ENCODE measurements at regions not wholly inside any gene's neighbourhood (a gene's known extent, or its start where the extent isn't known, plus 50 kb on each side); places are given as distances from the start of the nearest gene placed in this dataset.

DNA sequence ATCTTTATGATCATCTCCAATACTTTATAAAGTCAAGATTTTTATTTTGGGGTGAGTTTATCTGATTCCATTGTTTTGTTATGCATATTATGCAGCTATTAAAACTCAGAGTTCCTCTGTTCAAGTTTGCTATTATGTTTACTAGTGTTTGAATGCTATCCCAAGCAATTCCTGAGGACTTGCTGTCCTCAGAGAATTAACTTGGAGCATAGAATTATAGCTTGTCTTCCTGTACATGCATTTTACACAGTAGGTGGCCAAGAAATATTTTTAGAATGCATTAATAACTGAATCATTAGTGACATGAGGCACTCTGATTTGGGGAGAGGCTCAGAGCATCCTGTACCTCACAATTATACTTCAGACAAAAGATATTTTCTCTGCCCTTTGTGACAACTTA lies 195.6 kb upstream of the MIR17HG start:
- DNase-seq (ENCODE audit: extremely low spot score in 2 of 2), result no peak
- no peak overlapping the region for H3K4me3 ChIP-seq
- H3K36me3 ChIP-seq, result no peaks in the 10 kb centered on the region
- no peaks in the 10 kb centered on the region for H3K4me1 ChIP-seq
- TF ChIP-seq, protein P1, sequence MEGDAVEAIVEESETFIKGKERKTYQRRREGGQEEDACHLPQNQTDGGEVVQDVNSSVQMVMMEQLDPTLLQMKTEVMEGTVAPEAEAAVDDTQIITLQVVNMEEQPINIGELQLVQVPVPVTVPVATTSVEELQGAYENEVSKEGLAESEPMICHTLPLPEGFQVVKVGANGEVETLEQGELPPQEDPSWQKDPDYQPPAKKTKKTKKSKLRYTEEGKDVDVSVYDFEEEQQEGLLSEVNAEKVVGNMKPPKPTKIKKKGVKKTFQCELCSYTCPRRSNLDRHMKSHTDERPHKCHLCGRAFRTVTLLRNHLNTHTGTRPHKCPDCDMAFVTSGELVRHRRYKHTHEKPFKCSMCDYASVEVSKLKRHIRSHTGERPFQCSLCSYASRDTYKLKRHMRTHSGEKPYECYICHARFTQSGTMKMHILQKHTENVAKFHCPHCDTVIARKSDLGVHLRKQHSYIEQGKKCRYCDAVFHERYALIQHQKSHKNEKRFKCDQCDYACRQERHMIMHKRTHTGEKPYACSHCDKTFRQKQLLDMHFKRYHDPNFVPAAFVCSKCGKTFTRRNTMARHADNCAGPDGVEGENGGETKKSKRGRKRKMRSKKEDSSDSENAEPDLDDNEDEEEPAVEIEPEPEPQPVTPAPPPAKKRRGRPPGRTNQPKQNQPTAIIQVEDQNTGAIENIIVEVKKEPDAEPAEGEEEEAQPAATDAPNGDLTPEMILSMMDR (IDR thresholded peaks at IDR 0.05), result no peak
- no peak for TF ChIP-seq POLR2AphosphoS5 (IDR thresholded peaks at IDR 0.05; ENCODE audit: insufficient read depth in 1 of 2, low read depth in 1 of 2)
- TF ChIP-seq POLR2A (IDR thresholded peaks at IDR 0.05), result no peak
- H3K9me3 ChIP-seq, result no peaks in the 10 kb centered on the region
- H3K27me3 ChIP-seq, result no peaks in the 10 kb centered on the region
- H3K27ac ChIP-seq, result no peak overlapping the region
- intact Hi-C loops (cut with DNase I), result no loop called here

DNA sequence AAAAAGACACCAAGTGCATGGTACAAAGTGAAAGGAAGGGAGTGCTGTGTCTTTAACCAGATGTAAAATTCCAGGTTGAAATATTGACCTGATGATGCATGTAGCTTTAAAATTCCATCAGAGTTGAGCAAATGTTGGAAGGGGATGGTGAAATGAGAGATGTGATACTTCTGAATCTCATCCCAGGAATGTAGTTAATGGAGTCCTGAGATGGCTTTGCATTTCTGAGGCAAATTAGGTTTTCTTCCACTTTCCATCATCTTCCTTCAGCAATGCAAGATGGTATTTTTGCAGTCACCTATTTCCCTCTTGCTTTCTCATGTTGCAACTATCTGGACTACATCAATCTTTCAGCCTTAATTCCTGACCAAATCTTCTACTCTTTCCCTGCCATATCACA lies 194.1 kb upstream of the MIR17HG start:
- H3K27ac ChIP-seq, result no peak overlapping the region
- TF ChIP-seq, protein P1 (IDR thresholded peaks at IDR 0.05), result no peak
- TF ChIP-seq POLR2AphosphoS5 (IDR thresholded peaks at IDR 0.05; ENCODE audit: insufficient read depth in 1 of 2, low read depth in 1 of 2) (no peak), POLR2A (IDR thresholded peaks at IDR 0.05) (no peak)
- no peaks in the 10 kb centered on the region for H3K36me3 ChIP-seq
- no peak overlapping the region for H3K4me3 ChIP-seq
- no peaks in the 10 kb centered on the region for H3K9me3 ChIP-seq
- intact Hi-C loops (cut with DNase I), result no loop called here
- no peaks in the 10 kb centered on the region for H3K4me1 ChIP-seq
- DNase-seq (ENCODE audit: extremely low spot score in 2 of 2), result no peak
- H3K27me3 ChIP-seq, result no peaks in the 10 kb centered on the region

DNA sequence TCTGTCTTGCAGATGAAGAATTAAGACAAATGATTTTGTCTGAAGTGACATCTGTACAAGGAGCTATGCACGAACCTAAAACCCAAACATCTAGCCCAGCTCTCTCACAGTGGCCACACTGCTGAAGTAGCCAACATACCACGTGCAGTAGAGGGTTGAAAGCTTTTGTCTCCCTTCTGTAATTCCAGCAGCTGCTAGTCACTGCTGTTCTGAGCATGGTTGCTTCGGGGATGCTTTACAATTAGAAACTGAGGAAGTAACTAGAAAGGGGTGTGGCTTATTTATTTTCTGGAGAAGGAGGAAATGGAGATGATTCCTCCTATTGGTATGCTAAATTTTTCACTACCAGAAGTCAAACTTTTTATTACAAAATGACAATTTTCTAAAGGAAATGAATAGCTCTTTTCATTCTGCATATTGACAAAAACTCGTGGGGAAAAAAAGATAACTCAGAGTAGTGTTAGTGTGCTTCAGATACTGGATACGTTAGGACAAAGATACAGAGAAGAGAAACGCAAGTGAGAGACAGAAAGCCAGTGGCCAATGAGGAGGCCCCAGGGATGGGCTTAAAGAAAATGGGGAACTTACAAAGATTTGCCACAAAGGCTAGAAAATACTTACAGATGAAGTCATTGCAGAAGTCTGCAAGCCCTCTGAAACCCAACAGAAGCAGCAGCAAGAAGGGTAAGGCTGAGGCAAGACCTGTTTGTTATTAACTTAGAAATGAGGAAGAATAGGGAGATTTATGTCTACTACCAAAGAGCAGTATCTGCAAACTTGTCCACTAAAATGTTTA lies 192.7 kb upstream of the MIR17HG start:
- H3K9me3 ChIP-seq, result no peaks in the 10 kb centered on the region
- no peak overlapping the region for H3K27ac ChIP-seq
- TF ChIP-seq POLR2AphosphoS5 (IDR thresholded peaks at IDR 0.05; ENCODE audit: insufficient read depth in 1 of 2, low read depth in 1 of 2), result no peak
- no peak for TF ChIP-seq POLR2A (IDR thresholded peaks at IDR 0.05)
- TF ChIP-seq, protein P1 (IDR thresholded peaks at IDR 0.05), result no peak
- no peaks in the 10 kb centered on the region for H3K36me3 ChIP-seq
- intact Hi-C loops (cut with DNase I), result no loop called here
- H3K4me1 ChIP-seq, result no peaks in the 10 kb centered on the region
- H3K27me3 ChIP-seq, result no peaks in the 10 kb centered on the region
- H3K4me3 ChIP-seq, result no peak overlapping the region
- no peak for DNase-seq (ENCODE audit: extremely low spot score in 2 of 2)

DNA sequence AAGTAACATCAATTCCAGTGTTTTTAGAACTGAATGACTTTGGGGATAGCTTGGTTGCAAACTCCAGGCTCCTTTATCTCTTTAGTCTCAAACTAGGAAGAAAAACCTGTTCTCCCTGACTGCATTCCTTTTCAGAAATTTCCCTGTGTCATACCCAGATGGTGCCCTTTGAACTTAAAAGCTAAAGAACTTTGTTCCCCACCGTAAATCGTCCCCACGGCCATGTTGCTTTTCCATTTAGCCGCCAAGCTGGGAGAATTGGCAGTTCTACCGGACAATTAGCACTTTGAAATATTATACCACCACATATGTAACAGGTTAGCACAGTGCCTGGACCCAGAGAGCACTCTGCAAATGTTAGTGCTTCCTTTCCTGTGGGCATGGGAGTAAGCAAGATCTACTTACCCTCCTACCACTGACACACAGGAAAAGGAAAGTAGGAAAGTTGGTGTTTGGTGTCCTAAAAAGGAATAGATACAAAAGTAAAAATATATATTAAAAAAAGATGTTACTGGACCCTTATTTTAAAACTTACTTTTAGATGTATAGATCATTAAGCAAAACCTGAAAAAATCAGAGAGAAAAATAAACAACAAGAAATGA lies 191.9 kb upstream of the MIR17HG start:
- Histone ChIP-seq H3K27me3 (no peaks in the 10 kb centered on the region), H3K9me3 (no peaks in the 10 kb centered on the region), H3K4me1 (no peaks in the 10 kb centered on the region), H3K36me3 (no peaks in the 10 kb centered on the region), H3K4me3 (no peak overlapping the region), H3K27ac (no peak overlapping the region)
- TF ChIP-seq POLR2AphosphoS5 (IDR thresholded peaks at IDR 0.05; ENCODE audit: insufficient read depth in 1 of 2, low read depth in 1 of 2), result no peak
- TF ChIP-seq, protein P1 (IDR thresholded peaks at IDR 0.05), result no peak
- TF ChIP-seq POLR2A (IDR thresholded peaks at IDR 0.05), result no peak
- DNase-seq (ENCODE audit: extremely low spot score in 2 of 2), result no peak
- intact Hi-C loops (cut with DNase I), result no loop called here

All from vagina (tissue), 2 donors.